Endothelial cell of umbilical vein (primary cell): ENCODE measurements at regions not wholly inside any gene's neighbourhood (a gene's known extent, or its start where the extent isn't known, plus 50 kb on each side); places are given as distances from the start of the nearest gene placed in this dataset.

ENCODE experiments used
- BruUV-seq: library from RNA; stranded (reverse); fragments of 400-500 nt; replicated peaks from 2 replicates; lab custom pipeline; 2021; lab: Mats Ljungman, UMichigan
- CTCF ChIA-PET: fragments of 300-600, 350-600 bp; sonication (Branson Sonifier 250); formaldehyde crosslinking; loops from one replicate; lab custom pipeline; 2021; ENCODE audit warnings: antibody characterized with exemption, inconsistent platforms; lab: Charles Lee
- POLR2A ChIA-PET: fragments of 300-600, 350-600 bp; sonication (Branson Sonifier 250); formaldehyde crosslinking; loops from one replicate; lab custom pipeline; 2021; ENCODE audit warnings: antibody characterized with exemption, inconsistent platforms; lab: Charles Lee
- DNase-seq: peaks from one replicate; pipeline ENCODE4 v3.0.0-alpha.2; 2011; ENCODE audit warnings: low read depth, low spot score
- FAIRE-seq: peaks from 2 replicates; lab custom pipeline; 2011; peaks lifted over from hg19 to GRCh38; lab: Jason Lieb, UNC
- H2AFZ ChIP-seq: 2 replicates; pipeline ENCODE4 v1.6.0; 2012; ENCODE audit warnings: low read depth, low read length, control low read depth, inconsistent platforms
- H3K27ac ChIP-seq: 2 replicates; pipeline ENCODE4 v1.5.1; 2011; ENCODE audit warnings: low read depth, mild to moderate bottlenecking, control low read depth, low read length, moderate library complexity; ENCODE audit not compliant: insufficient read depth
- H3K27me3 ChIP-seq, 2 experiments: 2 replicates each; pipeline versions ENCODE4 v1.6.0 to v1.6.1; 2011; ENCODE audit warnings: low read length in 2 of 2, mixed read lengths in 1 of 2; ENCODE audit not compliant: control insufficient read depth in 2 of 2, insufficient read depth in 2 of 2
- H3K36me3 ChIP-seq, 2 experiments: 2 replicates in 1 of 2; 3 replicates in 1 of 2; pipeline ENCODE4 v1.5.1; 2011; ENCODE audit warnings: low read length in 2 of 2, mild to moderate bottlenecking in 1 of 2, moderate library complexity in 1 of 2; ENCODE audit not compliant: control insufficient read depth in 2 of 2, insufficient read depth in 2 of 2; ENCODE audit errors: extremely low read depth in 1 of 2
- H3K4me1 ChIP-seq: 3 replicates; pipeline ENCODE4 v1.5.1; 2011; ENCODE audit warnings: mild to moderate bottlenecking, low read length; ENCODE audit not compliant: control insufficient read depth, insufficient read depth; ENCODE audit errors: extremely low read depth
- H3K4me2 ChIP-seq: 2 replicates; pipeline ENCODE4 v1.6.1; 2011; ENCODE audit warnings: low read length, control low read depth, mixed read lengths; ENCODE audit not compliant: insufficient read depth
- H3K4me3 ChIP-seq, 3 experiments: fragments of 200-600 bp in 1 of 3; sonication (generic), shearing (Covaris generic) in 1 of 3; replicated peaks in 1 of 3; 2 replicates each; pipeline ENCODE4 v1.5.1; 2011 to 2016; ENCODE audit warnings: control low read depth in 3 of 3, low read length in 3 of 3, mild to moderate bottlenecking in 2 of 3, inconsistent platforms in 1 of 3, low read depth in 1 of 3, moderate library complexity in 1 of 3; ENCODE audit not compliant: insufficient read depth in 1 of 3
- H3K79me2 ChIP-seq: 2 replicates; pipeline ENCODE4 v1.6.0; 2012; ENCODE audit warnings: low read length, inconsistent platforms; ENCODE audit not compliant: control insufficient read depth, insufficient read depth
- H3K9ac ChIP-seq: replicated peaks from 2 replicates; pipeline ENCODE3; 2011; ENCODE audit warnings: low read length, control low read depth; ENCODE audit not compliant: insufficient read depth; ENCODE audit errors: extremely low read depth
- H3K9me1 ChIP-seq: replicated peaks from 3 replicates; pipeline ENCODE4 v1.6.0; 2011; ENCODE audit warnings: mild to moderate bottlenecking, low read length; ENCODE audit not compliant: control insufficient read depth, insufficient read depth; ENCODE audit errors: extremely low read depth
- H3K9me3 ChIP-seq: replicated peaks from 2 replicates; pipeline ENCODE4 v1.5.1; 2012; ENCODE audit warnings: low read length, inconsistent platforms; ENCODE audit not compliant: control insufficient read depth, insufficient read depth
- H4K20me1 ChIP-seq: replicated peaks from 2 replicates; pipeline ENCODE3; 2011; ENCODE audit warnings: mild to moderate bottlenecking, low read length; ENCODE audit not compliant: control insufficient read depth, insufficient read depth; ENCODE audit errors: extremely low read depth
- EZH2 ChIP-seq: IDR thresholded peaks from 2 replicates; pipeline ENCODE4 v1.6.1; 2012; ENCODE audit warnings: borderline replicate concordance, low read depth, mild to moderate bottlenecking, moderate library complexity, low read length, inconsistent platforms; ENCODE audit not compliant: severe bottlenecking
- FOS ChIP-seq: IDR thresholded peaks from 2 replicates; pipeline ENCODE4 v1.6.1; 2011; ENCODE audit warnings: mild to moderate bottlenecking, low read length, moderate library complexity, borderline replicate concordance; ENCODE audit not compliant: insufficient read depth
- GATA2 ChIP-seq: IDR thresholded peaks from 2 replicates; pipeline ENCODE4 v1.7.0; 2011; ENCODE audit warnings: low read depth, mild to moderate bottlenecking, moderate library complexity, mixed read lengths, low read length; ENCODE audit not compliant: insufficient read length, insufficient read depth
- JUN ChIP-seq: IDR thresholded peaks from 2 replicates; pipeline ENCODE4 v1.6.1; 2011; ENCODE audit warnings: borderline replicate concordance, low read depth; ENCODE audit not compliant: insufficient read length, insufficient read depth
- MYC ChIP-seq: IDR thresholded peaks from one replicate; pipeline ENCODE4 v1.6.1; 2011; ENCODE audit warnings: mild to moderate bottlenecking, low read depth, low read length
- POLR2A ChIP-seq: IDR thresholded peaks from 2 replicates; pipeline ENCODE4 v1.6.1; 2012; ENCODE audit warnings: low read depth, mild to moderate bottlenecking, control low read depth, low read length
- POLR2AphosphoS5 ChIP-seq: IDR thresholded peaks from 2 replicates; pipeline ENCODE4 v1.6.1; 2012; ENCODE audit warnings: low read depth, mild to moderate bottlenecking, control low read depth, low read length, moderate library complexity; ENCODE audit not compliant: insufficient read depth
- dilution Hi-C: fragments of 300-500 bp; cut with MboI; formaldehyde crosslinking; loops from one replicate; pipeline ENCODE4 v1.15.0; 2019; ENCODE audit warnings: low sequenced_read_pairs; ENCODE audit not compliant: extremely low pct_ligation_motif_present
- intact Hi-C: fragments of 100-400 bp; cut with micrococcal nuclease; formaldehyde crosslinking; loops from one replicate; pipeline ENCODE4 v1.10.0; 2022
- TF ChIP-seq, protein P1 (sequence below), 2 donors: IDR thresholded peaks; 1 replicate in 1 of 2; 2 replicates in 1 of 2; pipeline ENCODE4 v1.5.1; 2011; ENCODE audit warnings: low read length in 2 of 2, mild to moderate bottlenecking in 2 of 2, moderate library complexity in 2 of 2, control low read depth in 1 of 2, inconsistent platforms in 1 of 2, low read depth in 1 of 2; ENCODE audit not compliant: insufficient read depth in 1 of 2; ENCODE audit errors: extremely low read depth in 1 of 2
- TF ChIP-seq, protein P2 (sequence below): IDR thresholded peaks from 2 replicates; pipeline ENCODE4 v1.6.1; 2011; ENCODE audit not compliant: insufficient read depth, insufficient read length

DNA sequence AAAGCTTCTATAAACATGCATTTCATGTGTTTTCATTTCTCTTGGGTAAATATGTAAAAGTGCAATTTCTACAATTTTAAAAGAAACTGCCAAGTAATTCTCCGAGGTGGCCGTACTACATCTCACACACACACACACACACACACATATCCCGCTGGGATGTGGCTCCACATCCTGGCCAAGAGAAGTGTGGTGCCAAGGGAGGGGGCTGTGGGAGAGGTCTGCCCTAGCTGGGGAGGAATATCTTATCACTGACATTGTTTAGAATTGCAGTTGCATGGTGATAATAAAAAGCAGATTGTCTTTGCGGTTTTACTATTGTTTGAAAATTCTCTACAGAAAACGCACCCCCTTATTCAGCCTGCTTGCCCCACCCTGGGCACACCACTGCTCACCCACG lies 558.4 kb downstream of the BNC2 start:
- TF ChIP-seq, protein P1, sequence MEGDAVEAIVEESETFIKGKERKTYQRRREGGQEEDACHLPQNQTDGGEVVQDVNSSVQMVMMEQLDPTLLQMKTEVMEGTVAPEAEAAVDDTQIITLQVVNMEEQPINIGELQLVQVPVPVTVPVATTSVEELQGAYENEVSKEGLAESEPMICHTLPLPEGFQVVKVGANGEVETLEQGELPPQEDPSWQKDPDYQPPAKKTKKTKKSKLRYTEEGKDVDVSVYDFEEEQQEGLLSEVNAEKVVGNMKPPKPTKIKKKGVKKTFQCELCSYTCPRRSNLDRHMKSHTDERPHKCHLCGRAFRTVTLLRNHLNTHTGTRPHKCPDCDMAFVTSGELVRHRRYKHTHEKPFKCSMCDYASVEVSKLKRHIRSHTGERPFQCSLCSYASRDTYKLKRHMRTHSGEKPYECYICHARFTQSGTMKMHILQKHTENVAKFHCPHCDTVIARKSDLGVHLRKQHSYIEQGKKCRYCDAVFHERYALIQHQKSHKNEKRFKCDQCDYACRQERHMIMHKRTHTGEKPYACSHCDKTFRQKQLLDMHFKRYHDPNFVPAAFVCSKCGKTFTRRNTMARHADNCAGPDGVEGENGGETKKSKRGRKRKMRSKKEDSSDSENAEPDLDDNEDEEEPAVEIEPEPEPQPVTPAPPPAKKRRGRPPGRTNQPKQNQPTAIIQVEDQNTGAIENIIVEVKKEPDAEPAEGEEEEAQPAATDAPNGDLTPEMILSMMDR (IDR thresholded peaks at IDR 0.05; ENCODE audit: extremely low read depth in 1 of 2, insufficient read depth in 1 of 2, low read depth in 1 of 2, low read length in 2 of 2) = no peak
- TF ChIP-seq POLR2AphosphoS5 (no peak), JUN (no peak), POLR2A (no peak), MYC (no peak), FOS (no peak), GATA2 (no peak), EZH2 (no peak)
- TF ChIP-seq, protein P2, sequence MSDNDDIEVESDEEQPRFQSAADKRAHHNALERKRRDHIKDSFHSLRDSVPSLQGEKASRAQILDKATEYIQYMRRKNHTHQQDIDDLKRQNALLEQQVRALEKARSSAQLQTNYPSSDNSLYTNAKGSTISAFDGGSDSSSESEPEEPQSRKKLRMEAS = no peak
- H3K4me3 ChIP-seq = no peak overlapping the region
- H3K9me1 ChIP-seq = no peaks in the 10 kb centered on the region
- intact Hi-C loops (no loop called here), dilution Hi-C loops (no loop called here)
- FAIRE-seq (no peak), DNase-seq (no peak)
- H4K20me1 ChIP-seq = no peaks in the 10 kb centered on the region
- no peaks in the 10 kb centered on the region for H3K4me1 ChIP-seq
- ChIA-PET CTCF (no interaction called here), POLR2A (no interaction called here)
- H3K9me3 ChIP-seq = no peaks in the 10 kb centered on the region
- no peak overlapping the region for H3K9ac ChIP-seq
- H3K36me3 ChIP-seq = no peaks in the 10 kb centered on the region
- no TSS peak for BruUV-seq
- H3K79me2 ChIP-seq = no peaks in the 10 kb centered on the region
- H3K27me3 ChIP-seq = peaks cover 4 to 7% of the 10 kb centered on the region in 2 experiments
- H3K27ac ChIP-seq = no peak overlapping the region
- no peak overlapping the region for H3K4me2 ChIP-seq
- H2AFZ ChIP-seq = no peak overlapping the region
